Germinal center (tissue), 1 donor: ENCODE measurements at regions not wholly inside any gene's neighbourhood (a gene's known extent, or its start where the extent isn't known, plus 50 kb on each side); places are given as distances from the start of the nearest gene placed in this dataset.
"Not testable (repeated sequence)": the region's sequence is repeated elsewhere in the genome, so short reads cannot be mapped to it uniquely, and the experiment has no call there.

Experiments used
- DNase-seq: peaks from one replicate; pipeline ENCODE4 v3.0.0; 2012; ENCODE audit warnings: mixed read lengths, low spot score

- DNase-seq: no peak
These were observed 351.7 kb upstream of the MDGA2 start for GRCh38 chr14:48027115-48027514.

- DNase-seq: no peak
These were observed 348.5 kb upstream of the MDGA2 start for GRCh38 chr14:48023881-48024280.

GRCh38 chr14:48011484-48011883 lies 336.1 kb upstream of the MDGA2 start:
- DNase-seq: not testable (repeated sequence)

- DNase-seq: no peak
These were observed 333.2 kb upstream of the MDGA2 start for GRCh38 chr14:48008646-48009045.

- DNase-seq: no peak
These were observed 330.6 kb upstream of the MDGA2 start for GRCh38 chr14:48005986-48006385.

GRCh38 chr14:47993883-47994282 lies 318.5 kb upstream of the MDGA2 start:
- DNase-seq: no peak

GRCh38 chr14:47988175-47988574 lies 312.8 kb upstream of the MDGA2 start:
- DNase-seq: no peak

- no peak for DNase-seq
These were observed 303.5 kb upstream of the MDGA2 start for GRCh38 chr14:47978871-47979270.

- no peak for DNase-seq
These were observed 300.7 kb upstream of the MDGA2 start for GRCh38 chr14:47976139-47976538.

- no peak for DNase-seq
These were observed 290.8 kb upstream of the MDGA2 start for GRCh38 chr14:47966076-47966810.

GRCh38 chr14:47961634-47962033 lies 286.2 kb upstream of the MDGA2 start:
- DNase-seq: no peak

- no peak for DNase-seq
These were observed 284.3 kb upstream of the MDGA2 start for GRCh38 chr14:47959740-47960139.

GRCh38 chr14:47949006-47949405 lies 273.6 kb upstream of the MDGA2 start:
- no peak for DNase-seq

GRCh38 chr14:47935332-47935731 lies 259.9 kb upstream of the MDGA2 start:
- DNase-seq: peak; percentile 5

GRCh38 chr14:47929334-47929733 lies 253.9 kb upstream of the MDGA2 start:
- peak; percentile 5 for DNase-seq

GRCh38 chr14:47921133-47921532 lies 245.7 kb upstream of the MDGA2 start:
- DNase-seq: no peak

GRCh38 chr14:47919997-47920396 lies 244.6 kb upstream of the MDGA2 start:
- DNase-seq: no peak

GRCh38 chr14:47919334-47919846 lies 244.0 kb upstream of the MDGA2 start:
- no peak for DNase-seq

- no peak for DNase-seq
These were observed 242.0 kb upstream of the MDGA2 start for GRCh38 chr14:47917344-47917954.

GRCh38 chr14:47901141-47901540 lies 225.7 kb upstream of the MDGA2 start:
- not testable (repeated sequence) for DNase-seq

GRCh38 chr14:47899685-47900084 lies 224.3 kb upstream of the MDGA2 start:
- DNase-seq: no peak

GRCh38 chr14:47874350-47874749 lies 198.9 kb upstream of the MDGA2 start:
- DNase-seq: no peak

GRCh38 chr14:47872588-47872987 lies 197.2 kb upstream of the MDGA2 start:
- DNase-seq: no peak

GRCh38 chr14:47863441-47863840 lies 188.0 kb upstream of the MDGA2 start:
- DNase-seq: no peak
